ENCODE measurements at regions not wholly inside any gene's neighbourhood (a gene's known extent, or its start where the extent isn't known, plus 50 kb on each side); places are given as distances from the start of the nearest gene placed in this dataset.

DNA sequence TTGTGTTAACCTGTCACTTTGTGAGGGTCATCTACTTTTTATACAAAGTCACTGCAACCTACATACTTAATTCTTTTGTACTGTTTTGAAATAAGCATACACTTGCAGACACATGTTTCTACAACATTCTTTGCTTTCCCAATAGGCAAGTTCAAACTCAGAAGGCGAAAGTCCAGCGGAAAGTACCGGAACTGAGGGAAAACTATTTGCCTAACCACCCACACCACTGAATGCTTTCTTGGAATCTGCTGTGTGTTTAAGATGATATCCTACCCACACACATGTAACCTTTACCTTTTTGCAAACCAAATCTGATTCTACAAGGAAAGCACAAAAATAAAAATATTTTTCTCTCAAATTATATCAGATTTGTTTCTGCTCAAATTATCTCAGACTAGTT lies 139.4 kb upstream of the AGR3 start (continued):
- TF ChIP-seq CBFB (CRISPR knock-in tag; IDR thresholded peaks at IDR 0.05) (peak; percentile 79; the same call in 1 of the 2 replicates), ZBTB38 (CRISPR knock-in tag; IDR thresholded peaks at IDR 0.05) (no peak), ZNF784 (CRISPR knock-in tag; IDR thresholded peaks at IDR 0.05; ENCODE audit: borderline replicate concordance) (0 out of 2 replicates have a peak, but pooled peaks have one; percentile 26), IKZF4 (CRISPR knock-in tag; IDR thresholded peaks at IDR 0.05; ENCODE audit: borderline replicate concordance, low read depth, not compliant biosample characterization) (no peak), ZKSCAN8 (CRISPR knock-in tag; IDR thresholded peaks at IDR 0.05; ENCODE audit: borderline replicate concordance) (peak; percentile 80), MTF1 (CRISPR knock-in tag; IDR thresholded peaks at IDR 0.05) (no peak), ZNF503 (CRISPR knock-in tag; IDR thresholded peaks at IDR 0.05) (peak; percentile 71; the same call in 1 of the 2 replicates), CHCHD3 (CRISPR knock-in tag; IDR thresholded peaks at IDR 0.05) (no peak), PCBP2 (optimal IDR thresholded peaks at IDR 0.05; ENCODE audit: low read depth, low read length, poor library complexity, severe bottlenecking) (no peak), KLF6 (CRISPR knock-in tag; IDR thresholded peaks at IDR 0.05) (0 out of 2 replicates have a peak, but pooled peaks have one; percentile 30), ZBTB20 (CRISPR knock-in tag; IDR thresholded peaks at IDR 0.05; ENCODE audit: borderline replicate concordance, low read depth) (peak; percentile 84; the same call in 1 of the 2 replicates), CCDC6 (CRISPR knock-in tag; IDR thresholded peaks at IDR 0.05) (peak; percentile 80; the same call in 1 of the 2 replicates), CEBPB (IDR thresholded peaks at IDR 0.05; ENCODE audit: borderline replicate concordance, low read depth, low read length) (peak; percentile 90), SIN3B (IDR thresholded peaks at IDR 0.05; ENCODE audit: low read length) (no peak), ZNF382 (CRISPR knock-in tag; IDR thresholded peaks at IDR 0.05; ENCODE audit: borderline replicate concordance) (no peak), ZNF513 (CRISPR knock-in tag; conservative IDR thresholded peaks at IDR 0.05) (no peak), MEIS2 (CRISPR knock-in tag; IDR thresholded peaks at IDR 0.05) (0 out of 2 replicates have a peak, but pooled peaks have one; percentile 28), TGIF2 (CRISPR knock-in tag; IDR thresholded peaks at IDR 0.05) (0 out of 2 replicates have a peak, but pooled peaks have one; percentile 54), ATRX (CRISPR knock-in tag; IDR thresholded peaks at IDR 0.05; ENCODE audit: borderline replicate concordance) (no peak), POLR2AphosphoS5 (IDR thresholded peaks at IDR 0.05; ENCODE audit: low read depth, low read length) (no peak), TARDBP (CRISPR knock-in tag; IDR thresholded peaks at IDR 0.05) (peak; percentile 78), ZNF776 (CRISPR knock-in tag; IDR thresholded peaks at IDR 0.05) (no peak), DMAP1 (CRISPR knock-in tag; IDR thresholded peaks at IDR 0.05) (peak; percentile 27; the same call in 1 of the 2 replicates), KAT7 (CRISPR knock-in tag; IDR thresholded peaks at IDR 0.05; ENCODE audit: borderline replicate concordance) (no peak)
- TF ChIP-seq, protein P1, sequence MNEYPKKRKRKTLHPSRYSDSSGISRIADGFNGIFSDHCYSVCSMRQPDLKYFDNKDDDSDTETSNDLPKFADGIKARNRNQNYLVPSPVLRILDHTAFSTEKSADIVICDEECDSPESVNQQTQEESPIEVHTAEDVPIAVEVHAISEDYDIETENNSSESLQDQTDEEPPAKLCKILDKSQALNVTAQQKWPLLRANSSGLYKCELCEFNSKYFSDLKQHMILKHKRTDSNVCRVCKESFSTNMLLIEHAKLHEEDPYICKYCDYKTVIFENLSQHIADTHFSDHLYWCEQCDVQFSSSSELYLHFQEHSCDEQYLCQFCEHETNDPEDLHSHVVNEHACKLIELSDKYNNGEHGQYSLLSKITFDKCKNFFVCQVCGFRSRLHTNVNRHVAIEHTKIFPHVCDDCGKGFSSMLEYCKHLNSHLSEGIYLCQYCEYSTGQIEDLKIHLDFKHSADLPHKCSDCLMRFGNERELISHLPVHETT (CRISPR knock-in tag; conservative IDR thresholded peaks at IDR 0.05) = 0 out of 2 replicates have a peak, but pooled peaks have one; percentile 26
- TF ChIP-seq, protein P2, sequence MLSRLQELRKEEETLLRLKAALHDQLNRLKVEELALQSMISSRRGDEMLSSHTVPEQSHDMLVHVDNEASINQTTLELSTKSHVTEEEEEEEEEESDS (CRISPR knock-in tag; IDR thresholded peaks at IDR 0.05; ENCODE audit: borderline replicate concordance) = no peak

Measured in HepG2 (cell line).